H1 (cell line): ENCODE measurements at regions not wholly inside any gene's neighbourhood (a gene's known extent, or its start where the extent isn't known, plus 50 kb on each side); places are given as distances from the start of the nearest gene placed in this dataset.

Experiments used
- CTCF ChIA-PET: fragments of 300-600 bp; sonication (Branson Sonifier 250); formaldehyde crosslinking; loops from one replicate; lab custom pipeline; 2021; ENCODE audit not compliant: partially characterized antibody; lab: Charles Lee
- POLR2A ChIA-PET: fragments of 300-600 bp; sonication (Branson Sonifier 250); formaldehyde crosslinking; loops from one replicate; lab custom pipeline; 2021; ENCODE audit warnings: inconsistent platforms; ENCODE audit not compliant: partially characterized antibody; lab: Charles Lee
- DNase-seq, 2 experiments: peaks; one replicate each; pipeline versions ENCODE4 v3.0.0 to v3.0.0-alpha.2; 2010 to 2022; ENCODE audit warnings: low spot score in 2 of 2, low read depth in 1 of 2, mixed read lengths in 1 of 2
- FAIRE-seq: peaks from 2 replicates; lab custom pipeline; 2011; peaks lifted over from hg19 to GRCh38; lab: Jason Lieb, UNC
- H2AFZ ChIP-seq: 2 replicates; pipeline ENCODE4 v1.8.1; 2012; ENCODE audit warnings: low read length, inconsistent platforms
- H2AK5ac ChIP-seq: 2 replicates; pipeline ENCODE4 v1.6.1; 2013; ENCODE audit warnings: low read depth, low read length
- H2BK120ac ChIP-seq: replicated peaks from 2 replicates; pipeline ENCODE3; 2013; ENCODE audit warnings: low read depth, low read length, inconsistent platforms
- H2BK12ac ChIP-seq: 2 replicates; pipeline ENCODE4 v1.6.1; 2013; ENCODE audit warnings: low read depth, low read length
- H2BK15ac ChIP-seq: 2 replicates; pipeline ENCODE4 v1.6.1; 2013; ENCODE audit warnings: low read length
- H2BK20ac ChIP-seq: 2 replicates; pipeline ENCODE4 v1.6.1; 2013; ENCODE audit warnings: low read length
- H2BK5ac ChIP-seq: 2 replicates; pipeline ENCODE4 v1.6.1; 2013; ENCODE audit warnings: low read depth, low read length
- H3K14ac ChIP-seq: 2 replicates; pipeline ENCODE4 v1.6.1; 2013; ENCODE audit warnings: inconsistent platforms; ENCODE audit not compliant: insufficient read length
- H3K18ac ChIP-seq: 2 replicates; pipeline ENCODE4 v1.6.1; 2013; ENCODE audit warnings: low read length; ENCODE audit errors: extremely low read depth
- H3K23ac ChIP-seq: 2 replicates; pipeline ENCODE4 v1.6.1; 2013; ENCODE audit warnings: inconsistent platforms; ENCODE audit not compliant: insufficient read length
- H3K23me2 ChIP-seq: 2 replicates; pipeline ENCODE4 v1.6.1; 2013; ENCODE audit warnings: low read depth, low read length
- H3K27ac ChIP-seq: 2 replicates; pipeline ENCODE4 v1.6.1; 2011; ENCODE audit warnings: low read depth, low read length, inconsistent platforms
- H3K27me3 ChIP-seq, 4 experiments: replicated peaks in 1 of 4; 1 replicate in 1 of 4; 2 replicates in 3 of 4; pipeline versions ENCODE4 v1.6.1 to v1.8.1; 2011 to 2013; ENCODE audit warnings: low read length in 3 of 4, mild to moderate bottlenecking in 3 of 4, inconsistent platforms in 2 of 4, mixed read lengths in 2 of 4, moderate library complexity in 1 of 4; ENCODE audit not compliant: control insufficient read depth in 3 of 4, insufficient read depth in 3 of 4; ENCODE audit errors: extremely low read depth in 1 of 4
- H3K36me3 ChIP-seq, 4 experiments: 2 replicates each; pipeline versions ENCODE4 v1.6.1 to v1.8.1; 2011 to 2013; ENCODE audit warnings: mild to moderate bottlenecking in 4 of 4, low read length in 3 of 4, moderate library complexity in 2 of 4, control low read depth in 1 of 4, inconsistent platforms in 1 of 4; ENCODE audit not compliant: insufficient read depth in 4 of 4, control insufficient read depth in 2 of 4
- H3K4ac ChIP-seq: replicated peaks from 2 replicates; pipeline ENCODE3; 2013; ENCODE audit warnings: low read length, low read depth, mixed read lengths, inconsistent platforms; ENCODE audit not compliant: insufficient read length
- H3K4me1 ChIP-seq, 4 experiments: replicated peaks in 1 of 4; 1 replicate in 1 of 4; 2 replicates in 3 of 4; pipeline versions ENCODE4 v1.6.1 to v1.8.1; 2011 to 2013; ENCODE audit warnings: low read length in 3 of 4, inconsistent platforms in 2 of 4, mixed read lengths in 1 of 4; ENCODE audit not compliant: insufficient read depth in 4 of 4, control insufficient read depth in 3 of 4
- H3K4me2 ChIP-seq, 2 experiments: 2 replicates each; pipeline versions ENCODE4 v1.6.1 to v1.8.1; 2011 to 2013; ENCODE audit warnings: low read depth in 2 of 2, low read length in 2 of 2, control low read depth in 1 of 2, inconsistent platforms in 1 of 2, mild to moderate bottlenecking in 1 of 2; ENCODE audit not compliant: insufficient read depth in 1 of 2
- H3K4me3 ChIP-seq, 4 experiments: fragments of 200-600, 300-600 bp in 1 of 4; sonication (generic), shearing (Covaris generic), sonication (Bioruptor Twin) in 1 of 4; 2 replicates each; pipeline versions ENCODE4 v1.5.1 to v1.8.1; 2011 to 2016; ENCODE audit warnings: low read length in 4 of 4, low read depth in 3 of 4, control low read depth in 2 of 4, inconsistent platforms in 2 of 4, mild to moderate bottlenecking in 2 of 4, mixed read lengths in 1 of 4, moderate library complexity in 1 of 4; ENCODE audit not compliant: insufficient read depth in 2 of 4; ENCODE audit errors: extremely low read depth in 1 of 4
- H3K56ac ChIP-seq: replicated peaks from 2 replicates; pipeline ENCODE3; 2013; ENCODE audit warnings: low read depth, mild to moderate bottlenecking, mixed read lengths, low read length, inconsistent platforms; ENCODE audit not compliant: insufficient read length
- H3K79me1 ChIP-seq: 2 replicates; pipeline ENCODE4 v1.6.1; 2013; ENCODE audit warnings: low read depth, low read length, control low read depth
- H3K79me2 ChIP-seq, 2 experiments: 2 replicates each; pipeline versions ENCODE4 v1.6.1 to v1.8.1; 2012 to 2013; ENCODE audit warnings: low read length in 2 of 2, mild to moderate bottlenecking in 2 of 2, inconsistent platforms in 1 of 2; ENCODE audit not compliant: insufficient read depth in 2 of 2, control insufficient read depth in 1 of 2
- H3K9ac ChIP-seq, 4 experiments: replicated peaks in 1 of 4; 1 replicate in 1 of 4; 2 replicates in 3 of 4; pipeline versions ENCODE4 v1.6.1 to v1.8.1; 2011 to 2013; ENCODE audit warnings: low read depth in 3 of 4, low read length in 3 of 4, control low read depth in 2 of 4, mild to moderate bottlenecking in 2 of 4, moderate library complexity in 2 of 4, inconsistent platforms in 1 of 4; ENCODE audit errors: extremely low read depth in 1 of 4
- H3K9me3 ChIP-seq, 2 experiments: 2 replicates each; pipeline versions ENCODE4 v1.6.1 to v1.8.1; 2012 to 2013; ENCODE audit warnings: mild to moderate bottlenecking in 2 of 2, moderate library complexity in 2 of 2, control low read depth in 1 of 2, inconsistent platforms in 1 of 2, low read depth in 1 of 2, low read length in 1 of 2, mixed read lengths in 1 of 2; ENCODE audit not compliant: insufficient read depth in 2 of 2
- H4K20me1 ChIP-seq, 2 experiments: replicated peaks in 1 of 2; 2 replicates each; pipeline versions ENCODE3 to v1.8.1; 2011 to 2013; ENCODE audit warnings: inconsistent platforms in 2 of 2, low read length in 2 of 2, mild to moderate bottlenecking in 1 of 2; ENCODE audit not compliant: insufficient read depth in 2 of 2, control insufficient read depth in 1 of 2
- H4K5ac ChIP-seq: 2 replicates; pipeline ENCODE4 v1.6.1; 2013; ENCODE audit warnings: low read length, low read depth, mixed read lengths, inconsistent platforms; ENCODE audit not compliant: insufficient read length
- H4K8ac ChIP-seq: 2 replicates; pipeline ENCODE4 v1.8.0; 2013; ENCODE audit warnings: mild to moderate bottlenecking, moderate library complexity, low read length, inconsistent platforms; ENCODE audit not compliant: insufficient read depth; ENCODE audit errors: extremely low read depth
- H4K91ac ChIP-seq: replicated peaks from 2 replicates; pipeline ENCODE3; 2013; ENCODE audit warnings: low read length, mixed read lengths, inconsistent platforms; ENCODE audit not compliant: insufficient read length
- CBX5 ChIP-seq: fragments of 300-800, 300-1000 bp; sonication (generic); IDR thresholded peaks from 2 replicates; pipeline ENCODE4 v1.7.1; 2016; ENCODE audit warnings: antibody characterized with exemption, low read length, low read depth
- CBX8 ChIP-seq: fragments of 300-800, 300-1000 bp; sonication (generic); IDR thresholded peaks from 2 replicates; pipeline ENCODE4 v1.7.1; 2016; ENCODE audit warnings: low read depth, low read length, borderline replicate concordance
- JUN ChIP-seq: IDR thresholded peaks from 2 replicates; pipeline ENCODE4 v1.6.1; 2011; ENCODE audit warnings: low read depth, mild to moderate bottlenecking, improper control_type of control experiment, low read length
- JUND ChIP-seq: IDR thresholded peaks from 2 replicates; pipeline ENCODE4 v1.6.1; 2011; ENCODE audit warnings: mild to moderate bottlenecking, improper control_type of control experiment, low read length
- RAD21 ChIP-seq, 2 experiments: IDR thresholded peaks in 1 of 2; conservative IDR thresholded peaks in 1 of 2; 2 replicates each; pipeline ENCODE4 v1.6.1; 2011; ENCODE audit warnings: low read depth in 2 of 2, low read length in 2 of 2, improper control_type of control experiment in 1 of 2, inconsistent platforms in 1 of 2, mild to moderate bottlenecking in 1 of 2, moderate library complexity in 1 of 2
- RXRA ChIP-seq: IDR thresholded peaks from 2 replicates; pipeline ENCODE4 v1.6.1; 2011; ENCODE audit warnings: low read depth, mild to moderate bottlenecking, low read length, moderate library complexity; ENCODE audit not compliant: insufficient read depth
- SIRT6 ChIP-seq: IDR thresholded peaks from one replicate; pipeline ENCODE4 v1.7.1; 2012; ENCODE audit warnings: low read length, inconsistent platforms
- SRF ChIP-seq: IDR thresholded peaks from 2 replicates; pipeline ENCODE4 v1.6.1; 2011; ENCODE audit warnings: mild to moderate bottlenecking, low read depth, low read length, moderate library complexity
- TAF1 ChIP-seq: IDR thresholded peaks from 2 replicates; pipeline ENCODE4 v1.6.1; 2011; ENCODE audit warnings: mild to moderate bottlenecking, low read depth, low read length
- TAF7 ChIP-seq: optimal IDR thresholded peaks from 2 replicates; pipeline ENCODE3; 2011; ENCODE audit warnings: low read depth, mild to moderate bottlenecking, inconsistent platforms, low read length, moderate library complexity, borderline replicate concordance
- WGBS, 2 experiments: shearing (Covaris generic) in 1 of 2; methylation state at CpG; one replicate each; pipeline versions ENCODE4 v1.1.6 to v1.1.7; 2013 to 2015; ENCODE audit warnings: low lambda C conversion rate in 2 of 2, mixed read lengths in 2 of 2, inconsistent platforms in 1 of 2, low coverage in 1 of 2, missing lambda C conversion rate in 1 of 2; ENCODE audit not compliant: insufficient replicate concordance in 2 of 2, insufficient coverage in 1 of 2, insufficient read length in 1 of 2; ENCODE audit errors: extremely low coverage in 1 of 2, missing lambda C conversion rate in 1 of 2; 5-methylcytosine and 5-hydroxymethylcytosine counted together

GRCh38 chr18:26734760-26735159 lies 130.7 kb downstream of the AQP4 start:
- Histone ChIP-seq H3K4me1 (peaks cover 0 to 6% (median 2%) of the 10 kb centered on the region in 4 experiments; a peak in 3 of 7 replicates), H4K8ac (no peak overlapping the region), H2AFZ (no peak overlapping the region), H4K20me1 (no peaks in the 10 kb centered on the region), H4K5ac (no peak overlapping the region), H3K14ac (no peak overlapping the region), H3K27me3 (no peaks in the 10 kb centered on the region), H3K4me2 (no peak overlapping the region), H2BK5ac (no peak overlapping the region), H3K56ac (no peak overlapping the region), H2AK5ac (no peak overlapping the region), H3K18ac (no peak overlapping the region), H4K91ac (no peak overlapping the region), H2BK120ac (no peak overlapping the region), H2BK15ac (no peak overlapping the region), H3K4ac (no peak overlapping the region), H3K36me3 (no peaks in the 10 kb centered on the region; a peak in 1 of 8 replicates), H3K23me2 (no peaks in the 10 kb centered on the region), H3K9ac (no peak overlapping the region), H2BK12ac (peak overlapping the region; percentile 64; the same call in 1 of the 2 replicates), H3K79me2 (no peaks in the 10 kb centered on the region), H3K23ac (no peak overlapping the region), H3K4me3 (no peak overlapping the region), H3K9me3 (0 out of 4 replicates have a peak, but pooled peaks cover 0 to 2% of the 10 kb centered on the region in 2 experiments), H3K27ac (no peak overlapping the region), H2BK20ac (no peak overlapping the region), H3K79me1 (no peaks in the 10 kb centered on the region)
- WGBS, 2 experiments: 87% methylated on average over 4 of the region's 4 CpGs; no CpG with 5 or more reads in 1 of the 2 experiments
- CTCF ChIA-PET: no interaction called here
- POLR2A ChIA-PET: no interaction called here
- FAIRE-seq (no peak), DNase-seq (no peak)
- TF ChIP-seq TAF7 (no peak), JUN (no peak), RAD21 (IDR thresholded peaks at IDR 0.05 in 1 of 2, conservative IDR thresholded peaks at IDR 0.05 in 1 of 2; ENCODE audit: low read depth in 2 of 2, low read length in 2 of 2) (no peak), JUND (no peak), TAF1 (no peak), CBX8 (no peak), CBX5 (no peak), SRF (no peak), SIRT6 (no peak), RXRA (no peak)
